ENCODE measurements at regions not wholly inside any gene's neighbourhood (a gene's known extent, or its start where the extent isn't known, plus 50 kb on each side); places are given as distances from the start of the nearest gene placed in this dataset.
A peak's percentile ranks its signal among the peaks of the same experiment; 100 is the strongest.

DNA sequence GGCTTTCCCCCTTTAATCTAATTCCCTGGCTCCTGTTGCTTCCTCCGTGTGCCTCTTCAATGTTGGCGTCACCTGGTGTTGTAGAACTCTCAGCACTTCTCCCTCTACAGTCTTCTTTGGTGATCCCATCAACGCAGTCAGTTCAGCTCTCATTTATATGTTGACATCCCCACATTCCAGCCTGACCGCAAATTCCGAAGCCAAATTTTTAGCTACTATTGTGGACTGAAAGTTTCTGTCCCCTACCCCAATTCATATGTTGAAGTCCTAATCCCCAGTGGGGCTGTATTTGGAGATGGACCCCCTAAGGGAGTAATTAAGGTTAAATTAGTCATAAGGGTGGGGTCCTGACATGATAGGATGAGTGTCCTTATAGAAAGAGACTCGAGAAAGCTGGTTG lies 210.6 kb upstream of the ADAMTSL1 start:
- no peak overlapping the region for H2AK5ac ChIP-seq (ENCODE audit: insufficient read length, low read length)
- no peak overlapping the region for H2BK5ac ChIP-seq (ENCODE audit: insufficient read length, low read length)
- H2BK20ac ChIP-seq (ENCODE audit: low read depth, low read length, poor library complexity, severe bottlenecking), result no peak overlapping the region
- H2BK15ac ChIP-seq (ENCODE audit: low read depth, low read length), result no peak overlapping the region
- no peak overlapping the region for H4K5ac ChIP-seq (ENCODE audit: insufficient read length, low read depth, low read length)
- Mint-ChIP-seq H3K27ac (peak overlapping the region in 2 of 3 experiments; percentile 20 to 36; a peak in 2 of 7 replicates), H3K27me3 (ENCODE audit: low read depth) (peaks cover 1% of the 10 kb centered on the region; the same call in 1 of the 2 replicates), H3K9me3 (peaks cover 0 to 2% of the 10 kb centered on the region in 2 experiments; a peak in 1 of 5 replicates), H3K4me1 (peaks cover 14 to 17% of the 10 kb centered on the region in 2 experiments), H3K36me3 (ENCODE audit: insufficient read depth in 1 of 3, low read depth in 3 of 3) (no peaks in the 10 kb centered on the region), H3K4me3 (no peak overlapping the region)
- H2BK120ac ChIP-seq (ENCODE audit: low read depth, low read length, poor library complexity, severe bottlenecking), result no peak overlapping the region
- no peaks in the 10 kb centered on the region for H3K79me1 ChIP-seq (ENCODE audit: insufficient read depth, low read depth, low read length, poor library complexity, severe bottlenecking)
- H3K56ac ChIP-seq (ENCODE audit: insufficient read length, low read depth, low read length), result no peak overlapping the region
- H4K20me1 ChIP-seq (ENCODE audit: control insufficient read depth, insufficient read depth, insufficient read length), result no peaks in the 10 kb centered on the region
- peak; percentile 32 for DNase-seq
- H2AFZ ChIP-seq (ENCODE audit: low read length), result no peak overlapping the region
- no peak overlapping the region for H3K9ac ChIP-seq (ENCODE audit: extremely low read depth, insufficient read length, low read length)
- no peaks in the 10 kb centered on the region for H3K27me3 ChIP-seq (ENCODE audit: insufficient read depth, low read length)
- no peak overlapping the region for H3K4me2 ChIP-seq (ENCODE audit: insufficient read depth, insufficient read length, low read length)
- no peak overlapping the region for H3K14ac ChIP-seq (ENCODE audit: insufficient read depth, low read length)
- no peak overlapping the region for H3K18ac ChIP-seq (ENCODE audit: insufficient read length, low read depth, low read length)
- no peak overlapping the region for H4K8ac ChIP-seq (replicated peaks; ENCODE audit: insufficient read length, low read depth, low read length)
- WGBS (ENCODE audit: extremely low coverage, insufficient read length, low lambda C conversion rate), result no CpG with 5 or more reads among the region's 6 CpGs
- TF ChIP-seq CTCF (conservative IDR thresholded peaks at IDR 0.05), result no peak
- H3K27ac ChIP-seq (ENCODE audit: insufficient read length, low read depth, low read length), result no peak overlapping the region
- H3K79me2 ChIP-seq (ENCODE audit: insufficient read depth, low read length), result no peaks in the 10 kb centered on the region
- H2BK12ac ChIP-seq (ENCODE audit: insufficient read length, low read depth, low read length), result no peak overlapping the region
- no peaks in the 10 kb centered on the region for H3K9me3 ChIP-seq (ENCODE audit: control insufficient read depth, low read depth, low read length)
- H3T11ph ChIP-seq (ENCODE audit: low read length), result no peak overlapping the region
- H4K91ac ChIP-seq (ENCODE audit: insufficient read length, low read depth, low read length), result no peak overlapping the region
- H3K23ac ChIP-seq (ENCODE audit: insufficient read length, low read depth, low read length), result no peak overlapping the region
- peaks cover 2% of the 10 kb centered on the region for H3K23me2 ChIP-seq (ENCODE audit: insufficient read length, low read depth, low read length, poor library complexity, severe bottlenecking)
- no peaks in the 10 kb centered on the region for H3K4me1 ChIP-seq (ENCODE audit: insufficient read depth, low read length)
- no peak overlapping the region for H3K4ac ChIP-seq (ENCODE audit: low read depth, low read length)
